G401 (cell line): ENCODE measurements at regions not wholly inside any gene's neighbourhood (a gene's known extent, or its start where the extent isn't known, plus 50 kb on each side); places are given as distances from the start of the nearest gene placed in this dataset.
A peak's percentile ranks its signal among the peaks of the same experiment; 100 is the strongest.
"Not testable (repeated sequence)": the region's sequence is repeated elsewhere in the genome, so short reads cannot be mapped to it uniquely, and the experiment has no call there.

Experiments
- DNase-seq: peaks from one replicate; pipeline ENCODE4 v3.0.0-alpha.2; 2015; ENCODE audit warnings: low spot score
- in situ Hi-C: cut with HindIII; loops from 2 replicates; pipeline ENCODE4 v1.10.0; 2016; ENCODE audit warnings: low sequenced_read_pairs, mixed read lengths

- in situ Hi-C loops = no loop called here
- no peak for DNase-seq
Observed at GRCh38 chrX:150049647-150050046, 111.4 kb upstream of the EOLA2 start.

DNA sequence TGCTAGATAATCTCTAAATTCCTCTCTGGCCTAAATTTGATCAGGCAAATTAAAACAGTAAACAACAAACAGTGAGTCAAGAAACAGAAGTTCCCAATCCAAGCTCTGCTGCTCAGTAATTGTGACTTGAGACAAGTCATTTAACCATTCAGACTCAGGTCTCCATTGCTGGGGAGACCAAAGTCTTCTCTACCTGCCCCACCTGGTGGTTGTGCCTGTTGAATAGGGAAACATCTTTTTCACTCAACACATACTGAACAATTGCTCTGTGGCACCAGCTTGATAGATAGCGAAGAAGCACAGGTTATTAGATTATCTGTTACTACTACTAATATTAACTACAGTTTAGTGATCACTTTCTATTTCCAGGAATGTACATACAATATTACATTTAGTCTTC lies 112.1 kb upstream of the EOLA2 start:
- in situ Hi-C loops = no loop called here
- no peak for DNase-seq

- no peak for DNase-seq
- in situ Hi-C loops = no loop called here
Observed at GRCh38 chrX:150051096-150051495, 112.8 kb upstream of the EOLA2 start.

- no peak for DNase-seq
- in situ Hi-C loops = no loop called here
Observed at GRCh38 chrX:150052226-150052625, 113.9 kb upstream of the EOLA2 start.

DNA sequence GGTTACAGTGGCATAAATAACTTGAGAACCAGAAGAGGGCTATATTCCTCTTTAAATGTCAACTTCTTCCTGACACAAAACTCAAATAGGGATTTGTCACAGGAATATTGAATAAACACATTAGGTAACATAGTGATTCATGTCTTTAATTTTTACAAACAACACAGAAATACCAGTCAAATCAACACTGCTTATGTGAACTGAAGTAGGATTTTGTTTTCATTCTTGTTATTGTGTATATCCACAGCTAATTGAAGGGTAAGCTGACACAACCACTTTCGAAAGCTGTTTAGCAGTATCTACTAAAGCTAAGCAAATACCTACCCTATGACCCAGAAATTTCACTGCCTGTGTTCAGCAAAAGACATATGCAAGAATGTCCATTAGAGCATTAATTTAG lies 120.4 kb upstream of the EOLA2 start:
- no peak for DNase-seq
- in situ Hi-C loops = no loop called here

DNA sequence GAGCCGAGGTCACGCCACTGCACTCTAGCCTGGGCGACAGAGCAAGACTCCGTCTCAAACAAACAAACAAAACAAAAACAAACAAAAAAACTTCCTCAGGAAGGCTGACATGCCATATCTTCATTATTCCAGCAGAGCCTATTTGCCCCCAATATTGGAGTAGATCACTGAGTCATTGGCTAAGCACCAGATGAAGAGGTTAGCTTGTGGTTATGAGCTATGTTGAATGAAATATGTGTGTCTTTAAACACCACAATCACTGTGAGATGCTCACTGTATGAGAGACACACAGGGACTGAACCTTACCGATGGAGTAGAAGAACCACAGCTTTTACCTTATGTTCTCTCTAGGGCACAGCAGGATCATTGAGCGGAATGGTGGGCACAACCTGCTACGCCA lies 122.1 kb upstream of the EOLA2 start:
- no peak for DNase-seq
- in situ Hi-C loops = no loop called here

- in situ Hi-C loops = no loop called here
- no peak for DNase-seq
Observed at GRCh38 chrX:150062292-150063137, 124.2 kb upstream of the EOLA2 start.

GRCh38 chrX:150063138-150063518 lies 124.8 kb upstream of the EOLA2 start:
- in situ Hi-C loops = no loop called here

GRCh38 chrX:150063674-150064073 lies 125.4 kb upstream of the EOLA2 start:
- no peak for DNase-seq
- in situ Hi-C loops = no loop called here

More at GRCh38 chrX:150063138-150063518, 124.8 kb upstream of the EOLA2 start:
- no peak for DNase-seq

DNA sequence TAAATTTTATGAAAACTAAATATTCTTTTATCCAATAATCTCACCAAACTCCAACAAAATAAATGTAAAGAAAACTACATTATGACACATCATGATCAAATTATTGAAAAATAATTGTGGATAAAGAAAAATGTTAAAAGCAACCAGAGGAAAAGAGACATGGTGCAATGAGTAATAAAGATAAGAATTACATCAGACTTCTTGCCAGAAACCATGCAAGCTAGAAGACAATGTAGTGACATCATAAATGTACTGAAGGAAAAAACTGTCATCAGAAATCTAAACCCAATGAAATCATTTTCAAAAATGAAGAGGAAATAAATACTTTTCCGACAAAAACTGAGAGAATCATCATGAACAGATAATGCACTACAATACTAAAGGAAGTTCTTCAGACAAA lies 135.9 kb upstream of the EOLA2 start:
- no peak for DNase-seq
- in situ Hi-C loops = no loop called here

DNA sequence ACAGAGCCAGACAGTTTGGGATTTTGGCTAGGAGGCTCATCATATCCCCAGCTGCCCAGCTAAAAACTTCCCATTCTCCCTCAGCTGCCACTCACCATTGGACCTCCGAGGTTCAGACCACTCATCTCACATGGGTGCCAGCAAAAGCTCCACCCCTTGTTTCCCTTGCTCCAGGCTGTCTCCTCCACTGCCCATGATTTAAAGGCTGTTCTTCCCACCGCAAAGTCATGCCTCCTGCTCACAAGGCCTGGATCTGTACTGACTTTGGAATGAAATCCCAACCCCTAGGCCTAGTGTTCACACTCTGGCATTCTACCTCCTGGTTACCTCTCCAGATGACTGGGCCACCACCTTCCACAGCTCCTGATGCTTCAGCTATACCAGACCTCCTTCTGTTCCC lies 142.2 kb upstream of the EOLA2 start:
- DNase-seq = no peak
- in situ Hi-C loops = no loop called here

GRCh38 chrX:150081076-150081475 lies 142.8 kb upstream of the EOLA2 start:
- DNase-seq = no peak
- in situ Hi-C loops = no loop called here

GRCh38 chrX:150084496-150085229 lies 146.4 kb upstream of the EOLA2 start:
- peak; percentile 0 for DNase-seq
- in situ Hi-C loops = no loop called here

- in situ Hi-C loops = no loop called here
- no peak for DNase-seq
Observed at GRCh38 chrX:150085881-150086280, 147.6 kb upstream of the EOLA2 start.

DNA sequence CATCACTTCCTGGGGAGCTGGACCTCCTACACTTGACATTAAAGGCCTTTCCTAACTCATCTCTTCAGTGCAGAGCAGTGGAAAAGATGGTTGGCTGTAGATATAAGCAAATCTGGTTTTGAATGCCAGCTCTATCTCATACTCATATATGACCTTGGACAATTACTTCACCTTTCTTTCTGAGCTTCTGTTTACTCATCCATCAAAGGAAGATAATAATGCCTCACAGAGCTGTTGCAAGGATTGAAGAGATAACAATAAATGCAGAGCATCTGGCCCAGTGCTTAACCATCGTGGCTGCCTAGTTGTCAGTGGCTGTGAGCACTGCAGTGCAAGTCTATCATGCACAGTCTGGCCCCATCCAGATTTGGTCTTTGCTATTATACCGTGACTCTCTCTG lies 148.1 kb upstream of the EOLA2 start:
- no peak for DNase-seq
- in situ Hi-C loops = no loop called here

DNA sequence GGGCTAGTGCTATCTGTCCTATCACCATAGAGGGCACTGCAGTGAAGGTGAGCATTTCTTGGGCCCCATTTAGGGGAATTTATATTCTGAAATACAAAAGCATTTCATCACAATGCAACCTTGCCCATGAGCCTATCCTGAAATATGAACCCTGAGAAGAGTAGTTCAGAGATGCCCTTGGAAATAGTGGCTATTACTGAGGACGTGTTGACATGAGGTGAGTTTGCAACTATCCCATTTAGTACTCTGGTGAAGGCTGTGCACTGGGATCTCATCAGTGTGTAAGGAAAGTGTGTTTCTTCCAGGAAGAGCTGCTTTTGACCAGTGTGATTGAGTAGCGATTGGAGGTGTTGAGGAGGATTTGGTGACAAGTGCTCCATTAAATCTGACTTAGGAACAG lies 149.3 kb upstream of the EOLA2 start:
- DNase-seq = no peak
- in situ Hi-C loops = no loop called here

GRCh38 chrX:150088042-150088441 lies 149.8 kb upstream of the EOLA2 start:
- in situ Hi-C loops = no loop called here
- DNase-seq = no peak

- DNase-seq = no peak
- in situ Hi-C loops = no loop called here
Observed at GRCh38 chrX:150088766-150089518, 150.7 kb upstream of the EOLA2 start.

DNA sequence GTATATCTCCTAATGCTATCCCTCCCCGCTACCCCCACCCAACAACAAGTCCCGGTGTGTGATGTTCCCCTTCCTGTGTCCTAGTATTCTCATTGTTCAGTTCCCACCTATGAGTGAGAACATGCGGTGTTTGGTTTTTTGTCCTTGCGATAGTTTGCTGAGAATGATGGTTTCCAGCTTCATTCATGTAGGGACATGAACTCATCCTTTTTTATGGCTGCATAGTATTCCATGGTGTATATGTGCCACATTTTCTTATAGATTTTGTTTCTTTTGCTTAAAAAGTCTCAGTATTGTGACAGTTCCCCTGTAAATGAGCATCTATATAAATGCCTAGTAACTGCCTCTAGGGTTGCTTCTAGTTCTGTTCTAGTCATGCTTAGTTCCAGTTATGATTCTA lies 153.0 kb upstream of the EOLA2 start:
- in situ Hi-C loops = not testable (repeated sequence)

DNA sequence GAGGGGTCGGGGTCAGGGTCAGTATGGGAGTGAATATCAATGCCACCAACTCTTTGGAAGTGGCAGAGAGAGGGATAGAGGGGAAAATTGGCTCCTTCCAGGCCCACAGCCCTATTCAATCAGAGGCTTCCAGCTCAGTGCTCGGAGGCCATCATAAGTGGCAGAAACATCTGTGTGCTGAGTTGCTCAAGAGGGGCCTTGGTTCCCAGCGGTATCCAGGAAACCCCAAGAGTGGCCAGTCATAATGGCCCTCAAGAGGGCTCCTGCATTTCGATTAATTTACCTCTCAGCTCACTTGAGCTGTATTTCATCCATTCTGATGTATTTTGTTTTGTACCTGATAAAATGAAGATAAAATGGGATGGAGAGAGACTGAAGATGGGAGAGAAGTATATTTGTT lies 154.3 kb upstream of the EOLA2 start:
- in situ Hi-C loops = no loop called here
- no peak for DNase-seq

More for the DNA sequence above, 153.0 kb upstream of the EOLA2 start:
- DNase-seq = not testable (repeated sequence)
